Spleen (tissue), 11 donors: ENCODE measurements at regions not wholly inside any gene's neighbourhood (a gene's known extent, or its start where the extent isn't known, plus 50 kb on each side); places are given as distances from the start of the nearest gene placed in this dataset.

Source experiments
- DNase-seq: peaks from one replicate; pipeline ENCODE4 v3.0.0-alpha.2; 2020
- H3K27ac ChIP-seq, 8 donors: fragments of 200-600 bp; sonication (generic) in 7 of 8; 1 replicate in 4 of 8; 2 replicates in 4 of 8; pipeline versions ENCODE4 v1.5.0 to v1.8.0; 2016 to 2021; ENCODE audit warnings: inconsistent platforms in 4 of 8, mild to moderate bottlenecking in 4 of 8, moderate library complexity in 1 of 8
- H3K27me3 ChIP-seq, 7 donors: fragments of 200-600 bp; sonication (generic) in 6 of 7; replicated peaks in 1 of 7; 1 replicate in 4 of 7; 2 replicates in 3 of 7; pipeline versions ENCODE4 v1.5.0 to v1.8.0; 2016 to 2021; ENCODE audit warnings: inconsistent platforms in 3 of 7, mild to moderate bottlenecking in 1 of 7
- H3K36me3 ChIP-seq, 6 donors: fragments of 200-600 bp; sonication (generic) in 5 of 6; 1 replicate in 4 of 6; 2 replicates in 2 of 6; pipeline versions ENCODE4 v1.5.0 to v1.8.0; 2016 to 2021; ENCODE audit warnings: inconsistent platforms in 2 of 6
- H3K4me1 ChIP-seq, 6 donors: fragments of 200-600 bp; sonication (generic) in 5 of 6; 1 replicate in 3 of 6; 2 replicates in 3 of 6; pipeline versions ENCODE4 v1.5.0 to v1.8.0; 2016 to 2021; ENCODE audit warnings: inconsistent platforms in 3 of 6
- H3K4me3 ChIP-seq, 8 donors: fragments of 200-600 bp; sonication (generic) in 7 of 8; 1 replicate in 4 of 8; 2 replicates in 4 of 8; pipeline versions ENCODE4 v1.5.0 to v1.8.0; 2016 to 2021; ENCODE audit warnings: inconsistent platforms in 4 of 8, mild to moderate bottlenecking in 4 of 8, moderate library complexity in 2 of 8
- H3K9me3 ChIP-seq, 8 donors: fragments of 200-600 bp; sonication (generic) in 7 of 8; 1 replicate in 4 of 8; 2 replicates in 4 of 8; pipeline versions ENCODE4 v1.5.0 to v1.8.0; 2016 to 2021; ENCODE audit warnings: inconsistent platforms in 4 of 8
- POLR2A ChIP-seq, 3 donors: fragments of 450-650 bp; IDR thresholded peaks; one replicate each; pipeline ENCODE4 v1.5.1; 2017; ENCODE audit warnings: antibody characterized with exemption in 3 of 3, mild to moderate bottlenecking in 1 of 3
- POLR2AphosphoS5 ChIP-seq, 3 donors: sonication (generic); formaldehyde crosslinking; IDR thresholded peaks; one replicate each; pipeline ENCODE4 v1.5.1; 2017; ENCODE audit warnings: antibody characterized with exemption in 3 of 3
- WGBS, 5 donors: extraction: QIAGEN DNeasy Blood & Tissue Kit in 3 of 5; methylation state at CpG; one replicate each; pipeline versions ENCODE4 v1.1.5 to v1.1.7; 2013 to 2018; 5-methylcytosine and 5-hydroxymethylcytosine counted together
- intact Hi-C: fragments of 100-400 bp; cut with DNase I; formaldehyde crosslinking; loops from one replicate; pipeline ENCODE4 v1.15.0; 2023; ENCODE audit warnings: low total_unique reads
- TF ChIP-seq, protein P1 (sequence below), 11 experiments: fragments of 200-600 bp in 7 of 11; fragments of 450-650 bp in 4 of 11; sonication (generic) in 4 of 11; IDR thresholded peaks in 8 of 11; conservative IDR thresholded peaks in 3 of 11; 1 replicate in 7 of 11; 2 replicates in 4 of 11; pipeline versions ENCODE4 v1.4.0 to v1.8.0; 2016 to 2021; ENCODE audit warnings: antibody characterized with exemption in 11 of 11, inconsistent platforms in 4 of 11, mild to moderate bottlenecking in 1 of 11
- donor health status: healthy with polysubstance abuse.
- donor health status: DM: no; HTN: no; CAD: no; lungs with moderate emphysema.
- donor health status: DM: no; HTN: no; CAD: no.
- donor health status: Bipolar disorder and iron deficiency.
- donor health status: healthy.
- donor health status: DM: no; HTN: no; CAD: no.
- donor health status: DM: yes; HTN: yes; CAD: no.

DNA sequence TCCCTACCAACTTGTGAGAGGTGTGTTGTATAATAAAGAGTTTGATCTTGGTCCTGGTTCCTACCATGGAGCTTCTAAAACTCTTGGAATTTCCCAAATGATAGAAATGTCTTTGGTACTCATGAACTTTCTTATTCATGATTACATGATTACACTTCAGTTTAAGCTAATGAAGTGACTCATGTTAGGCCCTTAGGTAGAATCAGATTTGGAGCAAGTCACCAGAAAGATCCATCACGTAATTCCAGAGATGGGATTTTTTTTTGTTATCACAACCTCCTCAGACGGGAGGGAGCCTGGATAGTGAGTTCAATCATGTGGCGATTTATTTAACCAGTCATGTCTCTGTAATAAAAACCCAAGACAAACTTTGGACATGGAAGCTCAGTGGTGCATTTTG, 1287.6 kb upstream of the ZEB2 start:
- Histone ChIP-seq H3K4me1 (peaks cover 0 to 9% (median 0%) of the 10 kb centered on the region in 6 donors), H3K27me3 (no peaks in the 10 kb centered on the region), H3K4me3 (no peak overlapping the region), H3K9me3 (no peaks in the 10 kb centered on the region), H3K36me3 (no peaks in the 10 kb centered on the region), H3K27ac (no peak overlapping the region)
- intact Hi-C loops: no loop called here
- no peak for DNase-seq
- TF ChIP-seq POLR2A (IDR thresholded peaks at IDR 0.05) (no peak), POLR2AphosphoS5 (IDR thresholded peaks at IDR 0.05) (no peak)
- TF ChIP-seq, protein P1, sequence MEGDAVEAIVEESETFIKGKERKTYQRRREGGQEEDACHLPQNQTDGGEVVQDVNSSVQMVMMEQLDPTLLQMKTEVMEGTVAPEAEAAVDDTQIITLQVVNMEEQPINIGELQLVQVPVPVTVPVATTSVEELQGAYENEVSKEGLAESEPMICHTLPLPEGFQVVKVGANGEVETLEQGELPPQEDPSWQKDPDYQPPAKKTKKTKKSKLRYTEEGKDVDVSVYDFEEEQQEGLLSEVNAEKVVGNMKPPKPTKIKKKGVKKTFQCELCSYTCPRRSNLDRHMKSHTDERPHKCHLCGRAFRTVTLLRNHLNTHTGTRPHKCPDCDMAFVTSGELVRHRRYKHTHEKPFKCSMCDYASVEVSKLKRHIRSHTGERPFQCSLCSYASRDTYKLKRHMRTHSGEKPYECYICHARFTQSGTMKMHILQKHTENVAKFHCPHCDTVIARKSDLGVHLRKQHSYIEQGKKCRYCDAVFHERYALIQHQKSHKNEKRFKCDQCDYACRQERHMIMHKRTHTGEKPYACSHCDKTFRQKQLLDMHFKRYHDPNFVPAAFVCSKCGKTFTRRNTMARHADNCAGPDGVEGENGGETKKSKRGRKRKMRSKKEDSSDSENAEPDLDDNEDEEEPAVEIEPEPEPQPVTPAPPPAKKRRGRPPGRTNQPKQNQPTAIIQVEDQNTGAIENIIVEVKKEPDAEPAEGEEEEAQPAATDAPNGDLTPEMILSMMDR (IDR thresholded peaks at IDR 0.05 in 8 of 11, conservative IDR thresholded peaks at IDR 0.05 in 3 of 11): no peak
- 87 to 99% (median 93%) methylated on average over 3 of the region's 3 CpGs for WGBS, 5 donors

DNA sequence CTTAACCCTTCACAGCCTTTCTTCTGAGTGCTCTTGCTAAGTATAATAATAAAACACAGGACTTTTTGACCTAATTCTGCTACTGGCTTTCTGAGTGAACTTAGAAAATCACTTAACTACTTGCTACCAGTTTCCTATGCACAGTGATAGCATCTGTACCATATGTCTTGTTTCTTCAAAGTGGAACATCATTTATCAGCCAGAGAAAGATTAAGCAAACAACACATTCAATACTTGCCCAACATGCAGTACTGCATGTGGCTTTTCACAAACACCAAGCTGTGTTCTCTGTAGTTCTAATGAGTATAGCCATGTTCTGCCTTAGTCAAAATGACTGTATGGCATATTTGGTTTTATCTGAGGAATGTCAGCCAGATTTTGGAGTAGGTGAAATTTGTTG, 1286.6 kb upstream of the ZEB2 start:
- no peak for DNase-seq
- Histone ChIP-seq H3K27me3 (no peaks in the 10 kb centered on the region), H3K36me3 (no peaks in the 10 kb centered on the region), H3K4me3 (no peak overlapping the region), H3K4me1 (peaks cover 0 to 7% (median 0%) of the 10 kb centered on the region in 6 donors), H3K9me3 (no peaks in the 10 kb centered on the region), H3K27ac (no peak overlapping the region)
- intact Hi-C loops: no loop called here
- no peak for TF ChIP-seq POLR2AphosphoS5 (IDR thresholded peaks at IDR 0.05)
- TF ChIP-seq POLR2A (IDR thresholded peaks at IDR 0.05): no peak
- TF ChIP-seq, protein P1 (IDR thresholded peaks at IDR 0.05 in 8 of 11, conservative IDR thresholded peaks at IDR 0.05 in 3 of 11): no peak

DNA sequence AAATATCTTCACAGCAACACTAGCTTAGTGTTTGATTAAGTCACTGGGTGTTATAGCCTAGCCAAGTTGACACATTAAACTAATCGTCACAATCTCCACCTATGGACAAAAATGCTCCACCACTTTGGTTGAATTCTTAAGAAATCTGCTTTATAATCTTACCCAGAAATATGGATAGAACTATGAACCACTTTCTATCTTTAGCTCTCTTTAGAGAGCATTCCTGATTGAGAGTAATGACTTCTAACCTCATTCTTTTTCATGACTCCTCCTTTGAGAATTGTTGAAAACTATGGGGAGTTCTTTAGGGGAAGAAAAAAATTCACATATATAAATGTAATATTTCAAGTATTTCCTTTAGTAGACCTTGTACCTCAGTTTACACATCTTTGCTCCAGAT, 1282.2 kb upstream of the ZEB2 start:
- TF ChIP-seq POLR2A (IDR thresholded peaks at IDR 0.05) (no peak), POLR2AphosphoS5 (IDR thresholded peaks at IDR 0.05) (no peak)
- TF ChIP-seq, protein P1 (IDR thresholded peaks at IDR 0.05 in 8 of 11, conservative IDR thresholded peaks at IDR 0.05 in 3 of 11): no peak
- H3K4me1 ChIP-seq: no peaks in the 10 kb centered on the region
- H3K36me3 ChIP-seq: no peaks in the 10 kb centered on the region
- WGBS, 5 donors: 67 to 93% (median 85%) methylated on average over 1 of the region's 1 CpG
- no peaks in the 10 kb centered on the region for H3K9me3 ChIP-seq
- no peaks in the 10 kb centered on the region for H3K27me3 ChIP-seq
- H3K27ac ChIP-seq: no peak overlapping the region
- intact Hi-C loops: no loop called here
- H3K4me3 ChIP-seq: no peak overlapping the region
- no peak for DNase-seq

DNA sequence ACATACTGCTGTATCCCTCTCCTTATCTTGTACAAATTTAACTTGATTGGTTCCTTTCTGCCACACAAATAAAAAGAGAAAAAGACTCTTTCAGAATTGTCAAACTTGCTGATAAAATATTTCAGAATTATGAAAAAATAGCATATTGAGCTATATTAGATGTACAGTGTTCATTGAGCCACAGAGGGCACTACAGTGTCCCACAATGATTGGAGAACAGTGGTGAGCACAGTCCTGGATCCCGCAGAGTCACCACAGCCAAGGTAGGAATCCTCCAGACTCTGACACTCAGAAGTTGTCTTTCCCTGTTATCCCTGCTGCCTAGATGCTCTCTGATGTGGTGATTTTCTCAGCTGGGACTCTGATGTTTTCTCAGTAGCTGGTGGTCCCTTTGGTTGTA, 1281.3 kb upstream of the ZEB2 start:
- Histone ChIP-seq H3K36me3 (no peaks in the 10 kb centered on the region), H3K9me3 (no peaks in the 10 kb centered on the region), H3K27ac (no peak overlapping the region), H3K27me3 (no peaks in the 10 kb centered on the region), H3K4me3 (no peak overlapping the region), H3K4me1 (no peaks in the 10 kb centered on the region)
- 91 to 100% (median 98%) methylated on average over 1 of the region's 1 CpG for WGBS, 5 donors
- DNase-seq: no peak
- TF ChIP-seq, protein P1 (IDR thresholded peaks at IDR 0.05 in 8 of 11, conservative IDR thresholded peaks at IDR 0.05 in 3 of 11): no peak
- TF ChIP-seq POLR2A (IDR thresholded peaks at IDR 0.05) (no peak), POLR2AphosphoS5 (IDR thresholded peaks at IDR 0.05) (no peak)
- intact Hi-C loops: no loop called here
